ENCODE measurements at regions not wholly inside any gene's neighbourhood (a gene's known extent, or its start where the extent isn't known, plus 50 kb on each side); places are given as distances from the start of the nearest gene placed in this dataset.
A peak's percentile ranks its signal among the peaks of the same experiment; 100 is the strongest.

- no peak for DNase-seq (ENCODE audit: low read depth)
Observed at GRCh38 chr16:11446566-11447119, 101.4 kb downstream of the RMI2 start.

- DNase-seq (ENCODE audit: low read depth), result no peak
Observed at GRCh38 chr16:11447272-11447671, 102.0 kb downstream of the RMI2 start.

GRCh38 chr16:11447836-11448235, 102.6 kb downstream of the RMI2 start:
- DNase-seq (ENCODE audit: low read depth), result no peak

- DNase-seq (ENCODE audit: low read depth), result no peak
Observed at GRCh38 chr16:11448796-11449416, 103.6 kb downstream of the RMI2 start.

- DNase-seq (ENCODE audit: low read depth), result no peak
Observed at GRCh38 chr16:11449716-11450115, 104.5 kb downstream of the RMI2 start.

GRCh38 chr16:11450136-11450535, 104.9 kb downstream of the RMI2 start:
- DNase-seq (ENCODE audit: low read depth), result no peak

GRCh38 chr16:11452298-11452697, 107.0 kb downstream of the RMI2 start:
- DNase-seq (ENCODE audit: low read depth), result no peak

- DNase-seq (ENCODE audit: low read depth), result peak; percentile 24
Observed at GRCh38 chr16:11452746-11453389, 107.6 kb downstream of the RMI2 start.

- no peak for DNase-seq (ENCODE audit: low read depth)
Observed at GRCh38 chr16:11456741-11457140, 111.5 kb downstream of the RMI2 start.

GRCh38 chr16:11459722-11460121, 114.5 kb downstream of the RMI2 start:
- no peak for DNase-seq (ENCODE audit: low read depth)

- no peak for DNase-seq (ENCODE audit: low read depth)
Observed at GRCh38 chr16:11460820-11461594, 115.7 kb downstream of the RMI2 start.

- DNase-seq (ENCODE audit: low read depth), result no peak
Observed at GRCh38 chr16:11461595-11461990, 116.3 kb downstream of the RMI2 start.

GRCh38 chr16:11462036-11462435, 116.8 kb downstream of the RMI2 start:
- no peak for DNase-seq (ENCODE audit: low read depth)

- no peak for DNase-seq (ENCODE audit: low read depth)
Observed at GRCh38 chr16:11462861-11463260, 117.6 kb downstream of the RMI2 start.

- DNase-seq (ENCODE audit: low read depth), result no peak
Observed at GRCh38 chr16:11464241-11464640, 119.0 kb downstream of the RMI2 start.

- DNase-seq (ENCODE audit: low read depth), result no peak
Observed at GRCh38 chr16:11465675-11466074, 120.4 kb downstream of the RMI2 start.

- DNase-seq (ENCODE audit: low read depth), result no peak
Observed at GRCh38 chr16:11470676-11471415, 115.9 kb downstream of the LITAF start.

GRCh38 chr16:11471548-11471947, 115.2 kb downstream of the LITAF start:
- DNase-seq (ENCODE audit: low read depth), result no peak

- DNase-seq (ENCODE audit: low read depth), result no peak
Observed at GRCh38 chr16:11472410-11472809, 114.3 kb downstream of the LITAF start.

- DNase-seq (ENCODE audit: low read depth), result no peak
Observed at GRCh38 chr16:11472851-11473250, 113.9 kb downstream of the LITAF start.

GRCh38 chr16:11473728-11474127, 113.0 kb downstream of the LITAF start:
- no peak for DNase-seq (ENCODE audit: low read depth)

GRCh38 chr16:11474617-11475291, 112.0 kb downstream of the LITAF start:
- DNase-seq (ENCODE audit: low read depth), result no peak
